A673 (cell line): ENCODE measurements at regions not wholly inside any gene's neighbourhood (a gene's known extent, or its start where the extent isn't known, plus 50 kb on each side); places are given as distances from the start of the nearest gene placed in this dataset.

ENCODE experiments used
- BruUV-seq: library from RNA; stranded (reverse); fragments of 400-500 nt; replicated peaks from 2 replicates; lab custom pipeline; 2021; lab: Mats Ljungman, UMichigan
- CTCF ChIA-PET: fragments of 300-600 bp; sonication (Branson Sonifier 250); formaldehyde crosslinking; loops from one replicate; lab custom pipeline; 2022; ENCODE audit warnings: antibody characterized with exemption; lab: Charles Lee
- POLR2A ChIA-PET: fragments of 300-600 bp; sonication (Branson Sonifier 250); formaldehyde crosslinking; loops from one replicate; lab custom pipeline; 2022; ENCODE audit warnings: antibody characterized with exemption; ENCODE audit not compliant: low non-redundant PET; lab: Charles Lee
- DNase-seq: peaks from one replicate; pipeline ENCODE4 v3.0.0-alpha.2; 2015; ENCODE audit warnings: low spot score
- H3K27ac ChIP-seq: fragments of 200-600 bp; sonication (generic); 2 replicates; pipeline ENCODE4 v1.5.1; 2016; ENCODE audit warnings: mixed run types, low read depth, mild to moderate bottlenecking, mixed read lengths, antibody characterized with exemption, low read length; ENCODE audit not compliant: poor library complexity, severe bottlenecking
- H3K27me3 ChIP-seq: fragments of 200-600 bp; sonication (generic); replicated peaks from 2 replicates; pipeline ENCODE4 v1.6.1; 2017; ENCODE audit warnings: mixed run types, low read depth, mild to moderate bottlenecking, mixed read lengths, antibody characterized with exemption, low read length; ENCODE audit not compliant: insufficient read depth, poor library complexity
- H3K36me3 ChIP-seq: fragments of 200-600 bp; sonication (generic); 2 replicates; pipeline ENCODE4 v1.6.1; 2016; ENCODE audit warnings: mixed run types, mild to moderate bottlenecking, mixed read lengths, antibody characterized with exemption, low read length; ENCODE audit not compliant: insufficient read depth, poor library complexity, severe bottlenecking
- H3K4me1 ChIP-seq: fragments of 200-600 bp; sonication (generic); 2 replicates; pipeline ENCODE4 v1.6.1; 2017; ENCODE audit warnings: mixed run types, mild to moderate bottlenecking, mixed read lengths, antibody characterized with exemption, low read length; ENCODE audit not compliant: insufficient read depth, poor library complexity, severe bottlenecking
- H3K4me3 ChIP-seq: fragments of 200-600 bp; sonication (generic); 2 replicates; pipeline ENCODE4 v1.5.1; 2016; ENCODE audit warnings: low read depth, mixed run types, mild to moderate bottlenecking, mixed read lengths, low read length; ENCODE audit not compliant: poor library complexity, severe bottlenecking
- H3K9me3 ChIP-seq: fragments of 200-600 bp; sonication (generic); 2 replicates; pipeline ENCODE4 v1.6.1; 2016; ENCODE audit warnings: mixed run types, low read depth, mild to moderate bottlenecking, mixed read lengths, antibody characterized with exemption, low read length; ENCODE audit not compliant: poor library complexity, severe bottlenecking
- CTCF ChIP-seq: fragments of 300-800, 200-600 bp; sonication (generic); conservative IDR thresholded peaks from 2 replicates; pipeline ENCODE4 v1.5.1; 2017; ENCODE audit warnings: low read depth, mild to moderate bottlenecking, antibody characterized with exemption, low read length, moderate library complexity, mixed read lengths
- EZH2 ChIP-seq: fragments of 200-600 bp; sonication (generic); IDR thresholded peaks from 2 replicates; pipeline ENCODE4 v1.6.1; 2017; ENCODE audit warnings: borderline replicate concordance, low read depth, mild to moderate bottlenecking, mixed read lengths, antibody characterized with exemption, low read length; ENCODE audit not compliant: poor library complexity, severe bottlenecking
- intact Hi-C: fragments of 100-400 bp; cut with micrococcal nuclease; formaldehyde crosslinking; loops from one replicate; pipeline ENCODE4 v1.10.0; 2022; ENCODE audit not compliant: unreplicated experiment

GRCh38 chr6:99779631-99780555 lies 173.3 kb downstream of the PRDM13 start:
- TF ChIP-seq EZH2, result no peak
- H3K4me1 ChIP-seq, result no peaks in the 10 kb centered on the region
- POLR2A ChIA-PET, result no interaction called here
- no peak overlapping the region for H3K4me3 ChIP-seq
- CTCF ChIA-PET, result no interaction called here
- no peaks in the 10 kb centered on the region for H3K36me3 ChIP-seq
- DNase-seq, result no peak
- BruUV-seq, result no TSS peak
- no peaks in the 10 kb centered on the region for H3K9me3 ChIP-seq
- intact Hi-C loops, result no loop called here
- H3K27me3 ChIP-seq, result no peaks in the 10 kb centered on the region
- H3K27ac ChIP-seq, result no peak overlapping the region

GRCh38 chr6:99780556-99780885 lies 173.9 kb downstream of the PRDM13 start:
- no TSS peak for BruUV-seq
- intact Hi-C loops, result no loop called here
- DNase-seq, result no peak
- no peak for TF ChIP-seq EZH2
- no peak for TF ChIP-seq CTCF
- no peaks in the 10 kb centered on the region for H3K9me3 ChIP-seq
- H3K4me3 ChIP-seq, result no peak overlapping the region
- H3K27ac ChIP-seq, result no peak overlapping the region
- no peaks in the 10 kb centered on the region for H3K4me1 ChIP-seq
- no peaks in the 10 kb centered on the region for H3K27me3 ChIP-seq
- CTCF ChIA-PET, result no interaction called here
- no peaks in the 10 kb centered on the region for H3K36me3 ChIP-seq
- POLR2A ChIA-PET, result no interaction called here

GRCh38 chr6:99789767-99790166 lies 183.1 kb downstream of the PRDM13 start:
- Histone ChIP-seq H3K27me3 (peaks cover 6% of the 10 kb centered on the region), H3K36me3 (no peaks in the 10 kb centered on the region), H3K4me3 (no peak overlapping the region), H3K4me1 (no peaks in the 10 kb centered on the region), H3K9me3 (no peaks in the 10 kb centered on the region), H3K27ac (no peak overlapping the region)
- CTCF ChIA-PET, result no interaction called here
- TF ChIP-seq CTCF (no peak), EZH2 (no peak)
- POLR2A ChIA-PET, result no interaction called here
- intact Hi-C loops, result no loop called here
- no peak for DNase-seq
- BruUV-seq, result no TSS peak
